DOHH2 (cell line): ENCODE measurements at regions not wholly inside any gene's neighbourhood (a gene's known extent, or its start where the extent isn't known, plus 50 kb on each side); places are given as distances from the start of the nearest gene placed in this dataset.

Experiments
- EZH2phosphoT487 ChIP-seq: fragments of 200-600 bp; sonication (generic); IDR thresholded peaks from 2 replicates; pipeline ENCODE4 v1.6.1; 2017; ENCODE audit warnings: borderline replicate concordance, mild to moderate bottlenecking, antibody characterized with exemption, low read length, moderate library complexity, mixed read lengths
- TF ChIP-seq, protein P1 (sequence below): fragments of 200-600 bp; sonication (generic); IDR thresholded peaks from one replicate; pipeline ENCODE4 v1.5.1; 2014; ENCODE audit warnings: antibody characterized with exemption, mild to moderate bottlenecking, low read depth, low read length; ENCODE audit not compliant: poor library complexity, severe bottlenecking

DNA sequence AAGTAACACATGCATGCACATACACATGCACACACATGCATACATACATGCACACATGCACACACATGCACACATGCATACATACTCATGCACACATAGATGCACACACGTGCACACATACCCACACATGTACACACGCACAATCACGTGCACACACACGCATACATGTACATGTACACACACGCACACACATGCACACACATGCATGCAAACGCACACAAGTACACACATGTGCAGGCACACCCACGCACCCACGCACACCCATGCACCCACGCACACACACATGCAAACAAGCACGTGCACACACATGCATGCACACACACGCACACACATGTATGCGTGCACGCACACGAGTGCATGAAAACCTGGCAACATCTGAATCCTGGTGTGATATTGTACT, 232.7 kb upstream of the CDH4 start:
- TF ChIP-seq EZH2phosphoT487 = no peak
- TF ChIP-seq, protein P1, sequence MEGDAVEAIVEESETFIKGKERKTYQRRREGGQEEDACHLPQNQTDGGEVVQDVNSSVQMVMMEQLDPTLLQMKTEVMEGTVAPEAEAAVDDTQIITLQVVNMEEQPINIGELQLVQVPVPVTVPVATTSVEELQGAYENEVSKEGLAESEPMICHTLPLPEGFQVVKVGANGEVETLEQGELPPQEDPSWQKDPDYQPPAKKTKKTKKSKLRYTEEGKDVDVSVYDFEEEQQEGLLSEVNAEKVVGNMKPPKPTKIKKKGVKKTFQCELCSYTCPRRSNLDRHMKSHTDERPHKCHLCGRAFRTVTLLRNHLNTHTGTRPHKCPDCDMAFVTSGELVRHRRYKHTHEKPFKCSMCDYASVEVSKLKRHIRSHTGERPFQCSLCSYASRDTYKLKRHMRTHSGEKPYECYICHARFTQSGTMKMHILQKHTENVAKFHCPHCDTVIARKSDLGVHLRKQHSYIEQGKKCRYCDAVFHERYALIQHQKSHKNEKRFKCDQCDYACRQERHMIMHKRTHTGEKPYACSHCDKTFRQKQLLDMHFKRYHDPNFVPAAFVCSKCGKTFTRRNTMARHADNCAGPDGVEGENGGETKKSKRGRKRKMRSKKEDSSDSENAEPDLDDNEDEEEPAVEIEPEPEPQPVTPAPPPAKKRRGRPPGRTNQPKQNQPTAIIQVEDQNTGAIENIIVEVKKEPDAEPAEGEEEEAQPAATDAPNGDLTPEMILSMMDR = no peak
